ENCODE measurements at regions not wholly inside any gene's neighbourhood (a gene's known extent, or its start where the extent isn't known, plus 50 kb on each side); places are given as distances from the start of the nearest gene placed in this dataset.

- TF ChIP-seq CTCF (IDR thresholded peaks at IDR 0.05), result no peak
- no peak for TF ChIP-seq EZH2phosphoT487 (IDR thresholded peaks at IDR 0.05)
- TF ChIP-seq EZH2 (IDR thresholded peaks at IDR 0.05), result no peak
- Mint-ChIP-seq H3K27ac (no peak overlapping the region), H3K36me3 (no peaks in the 10 kb centered on the region), H3K4me3 (no peak overlapping the region), H3K9me3 (no peaks in the 10 kb centered on the region), H3K4me1 (peaks cover 8% of the 10 kb centered on the region), H3K27me3 (ENCODE audit: insufficient read depth, low read depth) (peaks cover 2% of the 10 kb centered on the region)
- DNase-seq (ENCODE audit: low spot score), result no peak
- no peak overlapping the region for H3K4me2 ChIP-seq
- H2AFZ ChIP-seq (replicated peaks), result no peak overlapping the region
- no peaks in the 10 kb centered on the region for H3K36me3 ChIP-seq
- no peaks in the 10 kb centered on the region for H3K27me3 ChIP-seq
- H3K9ac ChIP-seq, result no peak overlapping the region
- H3K9me3 ChIP-seq (ENCODE audit: low read depth), result no peaks in the 10 kb centered on the region
- no peaks in the 10 kb centered on the region for H3K79me2 ChIP-seq (ENCODE audit: low read depth)
- no peak overlapping the region for H3K4me3 ChIP-seq
- H3K4me1 ChIP-seq, result peaks cover 8% of the 10 kb centered on the region
- no peak overlapping the region for H3K27ac ChIP-seq
- H4K20me1 ChIP-seq (ENCODE audit: low read depth), result no peaks in the 10 kb centered on the region
- no peaks in the 10 kb centered on the region for H3F3A ChIP-seq (ENCODE audit: low read depth)
These were observed 304.0 kb downstream of the SHQ1 start for GRCh38 chr3:72544239-72544638.

- no peaks in the 10 kb centered on the region for H3K9me3 ChIP-seq (ENCODE audit: low read depth)
- H3K27me3 ChIP-seq, result no peaks in the 10 kb centered on the region
- H3K4me1 Mint-ChIP-seq, result no peaks in the 10 kb centered on the region
- no peaks in the 10 kb centered on the region for H3K36me3 ChIP-seq
- no peak overlapping the region for H3K4me3 ChIP-seq
- H3K4me2 ChIP-seq, result no peak overlapping the region
- no peaks in the 10 kb centered on the region for H3F3A ChIP-seq (ENCODE audit: low read depth)
- H3K79me2 ChIP-seq (ENCODE audit: low read depth), result no peaks in the 10 kb centered on the region
- DNase-seq (ENCODE audit: low spot score), result no peak
- TF ChIP-seq EZH2phosphoT487 (IDR thresholded peaks at IDR 0.05), result no peak
- TF ChIP-seq EZH2 (IDR thresholded peaks at IDR 0.05), result no peak
- TF ChIP-seq CTCF (IDR thresholded peaks at IDR 0.05), result no peak
- H2AFZ ChIP-seq (replicated peaks), result peak overlapping the region; percentile 36
- H3K4me1 ChIP-seq, result no peaks in the 10 kb centered on the region
- no peak overlapping the region for H3K4me3 Mint-ChIP-seq
- no peak overlapping the region for H3K9ac ChIP-seq
- H3K9me3 Mint-ChIP-seq, result no peaks in the 10 kb centered on the region
- no peak overlapping the region for H3K27ac ChIP-seq
- peaks cover 2% of the 10 kb centered on the region for H3K27me3 Mint-ChIP-seq (ENCODE audit: insufficient read depth, low read depth)
- no peaks in the 10 kb centered on the region for H3K36me3 Mint-ChIP-seq
- H3K27ac Mint-ChIP-seq, result no peak overlapping the region
- no peaks in the 10 kb centered on the region for H4K20me1 ChIP-seq (ENCODE audit: low read depth)
These were observed 305.0 kb downstream of the SHQ1 start for GRCh38 chr3:72543246-72543645.

- Histone ChIP-seq H4K20me1 (ENCODE audit: low read depth) (no peaks in the 10 kb centered on the region), H3K27me3 (peaks cover 1% of the 10 kb centered on the region), H3K9me3 (ENCODE audit: low read depth) (no peaks in the 10 kb centered on the region), H3K9ac (no peak overlapping the region), H3K4me2 (no peak overlapping the region), H3K79me2 (ENCODE audit: low read depth) (no peaks in the 10 kb centered on the region), H3K4me3 (no peak overlapping the region), H3K36me3 (no peaks in the 10 kb centered on the region), H3K4me1 (no peaks in the 10 kb centered on the region), H2AFZ (replicated peaks) (peak overlapping the region; percentile 36), H3F3A (ENCODE audit: low read depth) (no peaks in the 10 kb centered on the region), H3K27ac (no peak overlapping the region)
- Mint-ChIP-seq H3K27ac (no peak overlapping the region), H3K27me3 (ENCODE audit: insufficient read depth, low read depth) (peaks cover under 1% of the 10 kb centered on the region), H3K4me3 (no peak overlapping the region), H3K9me3 (no peaks in the 10 kb centered on the region), H3K36me3 (no peaks in the 10 kb centered on the region), H3K4me1 (no peaks in the 10 kb centered on the region)
- DNase-seq (ENCODE audit: low spot score), result no peak
- TF ChIP-seq EZH2phosphoT487 (IDR thresholded peaks at IDR 0.05) (no peak), EZH2 (IDR thresholded peaks at IDR 0.05) (no peak), CTCF (IDR thresholded peaks at IDR 0.05) (no peak)
These were observed 305.5 kb downstream of the SHQ1 start for GRCh38 chr3:72542781-72543180.
